DND-41 (cell line): ENCODE measurements at regions not wholly inside any gene's neighbourhood (a gene's known extent, or its start where the extent isn't known, plus 50 kb on each side); places are given as distances from the start of the nearest gene placed in this dataset.

Experiments used
- CTCF ChIP-seq: IDR thresholded peaks from 2 replicates; pipeline ENCODE4 v1.5.1; 2012; ENCODE audit warnings: borderline replicate concordance, low read length, moderate library complexity, mild to moderate bottlenecking; ENCODE audit not compliant: poor library complexity, severe bottlenecking; ENCODE audit errors: extremely low read depth
- EZH2 ChIP-seq: IDR thresholded peaks from 3 replicates; pipeline ENCODE4 v1.6.1; 2012; ENCODE audit warnings: borderline replicate concordance, low read depth, mild to moderate bottlenecking, moderate library complexity, low read length, inconsistent platforms; ENCODE audit not compliant: severe bottlenecking

- no peak for TF ChIP-seq CTCF
- TF ChIP-seq EZH2, result no peak
These were observed 268.5 kb downstream of the SH3BP4 start for GRCh38 chr2:235220331-235220730.
